Activated CD8-positive, alpha-beta memory T cell treated with anti-CD3 and anti-CD28 coated beads, Interleukin-2, amount 10 ng/mL, durations not matched to agents 7 days and 5 days (primary cell): ENCODE measurements at regions not wholly inside any gene's neighbourhood (a gene's known extent, or its start where the extent isn't known, plus 50 kb on each side); places are given as distances from the start of the nearest gene placed in this dataset.

Experiments used
- ATAC-seq: fragments of 150-1000 bp; cut with Tn5 transposase; one replicate; pipeline ENCODE4 v1.10.0; 2021; ENCODE audit warnings: moderate library complexity
- CTCF ChIA-PET: fragments of 350-600 bp; sonication (Branson Sonifier 250); formaldehyde crosslinking; loops from one replicate; lab custom pipeline; 2021; ENCODE audit warnings: antibody characterized with exemption; lab: Charles Lee
- DNase-seq: peaks from one replicate; pipeline ENCODE4 v3.0.0-alpha.2; 2020
- H3K27ac Mint-ChIP-seq: one replicate; pipeline ENCODE4 v1.8.0; 2021; ENCODE audit warnings: mild to moderate bottlenecking, mixed read lengths
- H3K27me3 Mint-ChIP-seq: one replicate; pipeline ENCODE4 v1.8.0; 2021; ENCODE audit warnings: mixed read lengths
- H3K36me3 Mint-ChIP-seq: one replicate; pipeline ENCODE4 v1.8.0; 2021; ENCODE audit warnings: mild to moderate bottlenecking, mixed read lengths
- H3K4me1 Mint-ChIP-seq: one replicate; pipeline ENCODE4 v1.8.0; 2021; ENCODE audit warnings: mixed read lengths
- H3K4me3 Mint-ChIP-seq: one replicate; pipeline ENCODE4 v1.8.0; 2021; ENCODE audit warnings: mild to moderate bottlenecking, moderate library complexity, mixed read lengths
- H3K9me3 Mint-ChIP-seq: one replicate; pipeline ENCODE4 v1.8.0; 2022; ENCODE audit warnings: low read depth, mixed read lengths

DNA sequence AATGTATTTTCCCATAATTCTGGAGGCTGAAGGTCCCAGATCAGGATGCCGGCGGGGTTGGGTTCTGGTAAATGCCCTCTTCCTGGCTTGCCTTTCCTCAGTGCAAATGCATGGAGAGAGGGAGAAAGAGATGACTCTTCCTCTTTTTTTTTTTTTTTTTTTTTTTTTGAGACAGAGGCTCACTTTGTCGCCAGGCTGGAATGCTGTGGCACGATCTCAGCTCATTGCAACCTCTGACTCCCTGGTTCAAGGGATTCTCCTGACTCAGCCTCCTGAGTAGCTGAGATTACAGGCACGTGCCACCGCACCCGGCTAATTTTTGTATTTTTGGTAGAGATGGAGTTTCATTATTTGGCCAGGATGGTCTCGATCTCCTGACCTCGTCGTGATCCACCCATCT, 300.0 kb upstream of the TAS2R1 start:
- CTCF ChIA-PET = no interaction called here
- H3K4me3 Mint-ChIP-seq = no peak overlapping the region
- no peaks in the 10 kb centered on the region for H3K36me3 Mint-ChIP-seq
- no peaks in the 10 kb centered on the region for H3K27me3 Mint-ChIP-seq
- H3K9me3 Mint-ChIP-seq = peaks cover 9% of the 10 kb centered on the region
- DNase-seq (no peak), ATAC-seq (no peak)
- H3K4me1 Mint-ChIP-seq = no peaks in the 10 kb centered on the region
- no peak overlapping the region for H3K27ac Mint-ChIP-seq

- H3K27ac Mint-ChIP-seq = no peak overlapping the region
- peaks cover 9% of the 10 kb centered on the region for H3K9me3 Mint-ChIP-seq
- CTCF ChIA-PET = no interaction called here
- no peak overlapping the region for H3K4me3 Mint-ChIP-seq
- H3K27me3 Mint-ChIP-seq = no peaks in the 10 kb centered on the region
- DNase-seq = no peak
- H3K4me1 Mint-ChIP-seq = no peaks in the 10 kb centered on the region
- H3K36me3 Mint-ChIP-seq = no peaks in the 10 kb centered on the region
- ATAC-seq = no peak
These were observed 298.2 kb upstream of the TAS2R1 start for GRCh38 chr5:9928326-9928725.

- H3K4me3 Mint-ChIP-seq = no peak overlapping the region
- ATAC-seq = no peak
These were observed 297.4 kb upstream of the TAS2R1 start for GRCh38 chr5:9927521-9927997.

DNA sequence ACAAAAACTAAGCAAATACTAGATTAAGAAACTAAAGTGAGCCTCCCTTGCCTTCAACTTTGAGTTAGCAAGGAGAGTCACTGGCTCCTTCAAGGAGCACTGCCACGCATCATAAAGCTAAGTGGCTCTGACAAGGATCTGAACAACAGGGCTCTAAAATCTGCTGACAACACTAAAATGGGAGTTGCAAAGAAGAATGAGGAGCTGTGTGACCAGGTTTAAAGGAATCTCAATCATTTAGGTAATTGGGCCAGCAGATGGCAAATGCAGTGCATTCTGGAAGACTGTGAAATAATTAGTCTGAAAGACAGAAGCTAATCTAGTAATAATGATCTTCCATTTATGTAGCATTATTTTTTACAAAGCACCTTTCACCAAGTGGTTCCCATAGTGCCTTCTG, 297.0 kb upstream of the TAS2R1 start:
- H3K4me3 Mint-ChIP-seq = no peak overlapping the region
- H3K27ac Mint-ChIP-seq = no peak overlapping the region
- H3K4me1 Mint-ChIP-seq = no peaks in the 10 kb centered on the region
- peaks cover 9% of the 10 kb centered on the region for H3K9me3 Mint-ChIP-seq
- H3K27me3 Mint-ChIP-seq = no peaks in the 10 kb centered on the region
- H3K36me3 Mint-ChIP-seq = no peaks in the 10 kb centered on the region
- DNase-seq (no peak), ATAC-seq (no peak)
- CTCF ChIA-PET = no interaction called here

More at GRCh38 chr5:9927521-9927997, 297.4 kb upstream of the TAS2R1 start:
- CTCF ChIA-PET = no interaction called here
- Mint-ChIP-seq H3K4me1 (no peaks in the 10 kb centered on the region), H3K36me3 (no peaks in the 10 kb centered on the region), H3K9me3 (peaks cover 9% of the 10 kb centered on the region), H3K27ac (no peak overlapping the region), H3K27me3 (no peaks in the 10 kb centered on the region)
- DNase-seq = no peak

- DNase-seq (no peak), ATAC-seq (no peak)
- Mint-ChIP-seq H3K27ac (no peak overlapping the region), H3K36me3 (no peaks in the 10 kb centered on the region), H3K9me3 (peaks cover 9% of the 10 kb centered on the region), H3K27me3 (no peaks in the 10 kb centered on the region), H3K4me1 (no peaks in the 10 kb centered on the region), H3K4me3 (no peak overlapping the region)
- CTCF ChIA-PET = no interaction called here
These were observed 294.5 kb upstream of the TAS2R1 start for GRCh38 chr5:9924614-9925013.

DNA sequence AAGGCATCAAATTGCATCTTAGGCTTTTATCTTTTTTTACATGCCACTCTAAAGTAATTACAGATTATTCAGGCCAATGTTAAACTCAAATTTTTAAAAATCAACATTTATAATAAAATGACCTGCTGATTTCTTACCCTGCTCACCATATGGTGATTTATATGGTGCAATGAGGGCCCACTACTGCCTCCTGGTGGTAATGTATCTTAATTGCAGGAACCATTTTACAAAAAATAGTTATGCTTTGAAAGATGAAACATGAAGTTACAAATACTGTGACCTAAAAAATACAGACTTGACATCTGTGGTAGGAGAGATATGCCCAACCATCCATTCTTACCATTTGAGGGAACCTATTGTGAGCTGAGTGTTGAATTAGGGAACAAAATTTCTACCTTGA, 292.6 kb upstream of the TAS2R1 start:
- no peaks in the 10 kb centered on the region for H3K27me3 Mint-ChIP-seq
- peaks cover 9% of the 10 kb centered on the region for H3K9me3 Mint-ChIP-seq
- DNase-seq (no peak), ATAC-seq (no peak)
- H3K27ac Mint-ChIP-seq = no peak overlapping the region
- no peaks in the 10 kb centered on the region for H3K4me1 Mint-ChIP-seq
- H3K36me3 Mint-ChIP-seq = no peaks in the 10 kb centered on the region
- CTCF ChIA-PET = no interaction called here
- H3K4me3 Mint-ChIP-seq = no peak overlapping the region

GRCh38 chr5:9920697-9921096, 290.5 kb upstream of the TAS2R1 start:
- Mint-ChIP-seq H3K4me3 (no peak overlapping the region), H3K36me3 (no peaks in the 10 kb centered on the region), H3K4me1 (no peaks in the 10 kb centered on the region), H3K27ac (no peak overlapping the region), H3K27me3 (no peaks in the 10 kb centered on the region), H3K9me3 (peaks cover 5% of the 10 kb centered on the region)
- DNase-seq (no peak), ATAC-seq (no peak)
- CTCF ChIA-PET = no interaction called here

GRCh38 chr5:9919306-9920030, 289.3 kb upstream of the TAS2R1 start:
- no peaks in the 10 kb centered on the region for H3K27me3 Mint-ChIP-seq
- no peak overlapping the region for H3K4me3 Mint-ChIP-seq
- no peak overlapping the region for H3K27ac Mint-ChIP-seq
- DNase-seq (no peak), ATAC-seq (no peak)
- no peaks in the 10 kb centered on the region for H3K36me3 Mint-ChIP-seq
- no peaks in the 10 kb centered on the region for H3K4me1 Mint-ChIP-seq
- CTCF ChIA-PET = no interaction called here
- peaks cover 5% of the 10 kb centered on the region for H3K9me3 Mint-ChIP-seq

GRCh38 chr5:9905661-9906060, 275.5 kb upstream of the TAS2R1 start:
- DNase-seq (no peak), ATAC-seq (no peak)
- H3K9me3 Mint-ChIP-seq = no peaks in the 10 kb centered on the region
- H3K27ac Mint-ChIP-seq = no peak overlapping the region
- no peaks in the 10 kb centered on the region for H3K27me3 Mint-ChIP-seq
- no peaks in the 10 kb centered on the region for H3K4me1 Mint-ChIP-seq
- H3K36me3 Mint-ChIP-seq = no peaks in the 10 kb centered on the region
- CTCF ChIA-PET = no interaction called here
- H3K4me3 Mint-ChIP-seq = no peak overlapping the region

- ATAC-seq (no peak), DNase-seq (no peak)
- CTCF ChIA-PET = no interaction called here
- no peaks in the 10 kb centered on the region for H3K9me3 Mint-ChIP-seq
- no peak overlapping the region for H3K4me3 Mint-ChIP-seq
- H3K36me3 Mint-ChIP-seq = no peaks in the 10 kb centered on the region
- H3K27ac Mint-ChIP-seq = no peak overlapping the region
- H3K27me3 Mint-ChIP-seq = no peaks in the 10 kb centered on the region
- H3K4me1 Mint-ChIP-seq = no peaks in the 10 kb centered on the region
These were observed 273.6 kb upstream of the TAS2R1 start for GRCh38 chr5:9903801-9904200.

DNA sequence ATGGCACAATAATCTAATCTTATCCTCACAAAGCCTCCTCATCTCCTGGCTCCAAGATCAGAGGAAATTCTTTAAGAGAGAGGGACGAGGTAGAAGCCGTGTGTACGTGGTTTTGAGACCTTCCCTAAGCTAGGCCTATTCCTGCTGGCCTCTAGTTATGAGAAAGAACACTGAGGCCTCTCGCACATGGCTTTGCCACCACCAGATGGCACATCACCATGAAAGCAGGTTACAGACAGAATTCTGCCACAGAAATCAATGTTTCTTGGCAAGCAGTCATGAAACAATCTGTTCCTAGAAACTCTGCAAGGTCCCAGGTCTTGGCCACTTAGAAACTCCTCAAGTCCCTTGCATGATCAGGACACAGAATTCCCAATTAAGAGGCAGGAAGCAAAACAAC, 268.2 kb upstream of the TAS2R1 start:
- DNase-seq (no peak), ATAC-seq (no peak)
- Mint-ChIP-seq H3K9me3 (no peaks in the 10 kb centered on the region), H3K36me3 (no peaks in the 10 kb centered on the region), H3K27me3 (no peaks in the 10 kb centered on the region), H3K27ac (no peak overlapping the region), H3K4me1 (no peaks in the 10 kb centered on the region), H3K4me3 (no peak overlapping the region)
- CTCF ChIA-PET = no interaction called here

DNA sequence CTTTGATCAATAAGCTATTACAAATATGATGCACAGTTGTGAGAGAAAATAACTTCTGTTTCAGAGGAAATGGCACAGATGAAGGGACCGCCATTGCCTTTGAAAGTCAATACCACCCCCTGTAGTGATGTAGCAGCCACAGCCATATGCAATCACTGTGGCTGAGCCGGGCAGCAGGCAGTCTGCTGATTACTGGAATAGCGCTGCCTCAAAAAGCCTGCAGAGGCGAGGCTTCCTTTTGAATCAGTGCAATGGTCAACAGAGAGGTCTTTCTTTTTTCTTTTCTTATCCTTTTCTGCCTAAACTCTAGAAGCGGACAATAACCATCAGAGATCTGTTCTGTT, 265.1 kb upstream of the TAS2R1 start:
- DNase-seq (no peak), ATAC-seq (no peak)
- H3K36me3 Mint-ChIP-seq = no peaks in the 10 kb centered on the region
- no peak overlapping the region for H3K4me3 Mint-ChIP-seq
- no peaks in the 10 kb centered on the region for H3K9me3 Mint-ChIP-seq
- CTCF ChIA-PET = no interaction called here
- no peak overlapping the region for H3K27ac Mint-ChIP-seq
- no peaks in the 10 kb centered on the region for H3K27me3 Mint-ChIP-seq
- H3K4me1 Mint-ChIP-seq = no peaks in the 10 kb centered on the region

- Mint-ChIP-seq H3K36me3 (no peaks in the 10 kb centered on the region), H3K9me3 (no peaks in the 10 kb centered on the region), H3K27ac (no peak overlapping the region), H3K27me3 (no peaks in the 10 kb centered on the region), H3K4me1 (no peaks in the 10 kb centered on the region), H3K4me3 (no peak overlapping the region)
- DNase-seq (no peak), ATAC-seq (no peak)
- CTCF ChIA-PET = no interaction called here
These were observed 264.6 kb upstream of the TAS2R1 start for GRCh38 chr5:9894571-9895301.

GRCh38 chr5:9892696-9893095, 262.5 kb upstream of the TAS2R1 start:
- DNase-seq (no peak), ATAC-seq (no peak)
- H3K27ac Mint-ChIP-seq = no peak overlapping the region
- H3K27me3 Mint-ChIP-seq = no peaks in the 10 kb centered on the region
- no peaks in the 10 kb centered on the region for H3K4me1 Mint-ChIP-seq
- H3K9me3 Mint-ChIP-seq = no peaks in the 10 kb centered on the region
- H3K36me3 Mint-ChIP-seq = no peaks in the 10 kb centered on the region
- CTCF ChIA-PET = no interaction called here
- H3K4me3 Mint-ChIP-seq = no peak overlapping the region
